Pancreas (tissue), 10 donors: ENCODE measurements at regions not wholly inside any gene's neighbourhood (a gene's known extent, or its start where the extent isn't known, plus 50 kb on each side); places are given as distances from the start of the nearest gene placed in this dataset.
A peak's percentile ranks its signal among the peaks of the same experiment; 100 is the strongest.

Source experiments
- ATAC-seq, 4 donors: fragments of 200-7000 bp; cut with Tn5 transposase; one replicate each; pipeline versions ENCODE4 v1.8.0 to v1.9.1; 2020; ENCODE audit warnings: mild to moderate bottlenecking in 4 of 4, moderate library complexity in 4 of 4
- DNase-seq, 6 donors: peaks; one replicate each; pipeline ENCODE4 v3.0.0-alpha.2; 2020
- FAIRE-seq: peaks from 2 replicates; lab custom pipeline; 2012; peaks lifted over from hg19 to GRCh38; lab: Jason Lieb, UNC
- H3K27ac ChIP-seq, 4 donors: fragments of 200-600 bp; sonication (generic); 1 replicate in 3 of 4; 2 replicates in 1 of 4; pipeline versions ENCODE4 v1.5.0 to v1.8.0; 2020
- H3K27me3 ChIP-seq, 4 donors: fragments of 200-600 bp; one replicate each; pipeline ENCODE4 v1.8.0; 2021
- H3K36me3 ChIP-seq, 3 donors: fragments of 200-600 bp; sonication (generic) in 1 of 3; one replicate each; pipeline versions ENCODE4 v1.5.0 to v1.8.0; 2020 to 2021
- H3K4me1 ChIP-seq, 3 donors: fragments of 200-600 bp; one replicate each; pipeline ENCODE4 v1.8.0; 2021
- H3K4me3 ChIP-seq, 4 donors: fragments of 200-600 bp; sonication (generic) in 2 of 4; one replicate each; pipeline versions ENCODE4 v1.5.0 to v1.8.0; 2020 to 2021
- H3K9me3 ChIP-seq, 4 donors: fragments of 200-600 bp; one replicate each; pipeline ENCODE4 v1.8.0; 2021
- CTCF ChIP-seq, 4 donors: fragments of 200-600 bp; sonication (generic) in 3 of 4; IDR thresholded peaks; one replicate each; pipeline versions ENCODE4 v1.5.0 to v1.8.0; 2021; ENCODE audit warnings: antibody characterized with exemption in 4 of 4
- WGBS, 2 donors: extraction: QIAGEN DNeasy Blood & Tissue Kit; methylation state at CpG; one replicate each; pipeline ENCODE4 v1.1.7; 2013; 5-methylcytosine and 5-hydroxymethylcytosine counted together
- intact Hi-C, 3 donors: fragments of 100-400 bp; cut with DNase I; formaldehyde crosslinking; loops; one replicate each; pipeline versions ENCODE4 v1.11.1 to v1.14.2; 2022
- donor health status: healthy with polysubstance abuse.
- donor health status: DM: no; HTN: no; CAD: no; lungs with moderate emphysema.
- donor health status: DM: no; HTN: no; CAD: no.
- donor health status: control.
- donor health status: control.
- donor health status: Bipolar disorder and iron deficiency.
- donor health status: DM: yes; HTN: yes; CAD: no.
- donor health status: DM: no; HTN: no; CAD: no.
- donor health status: DM: no; HTN: no; CAD: no.
- donor health status: DM: yes; HTN: yes; CAD: no.

GRCh38 chr1:39107341-39108290, 81.5 kb downstream of the NDUFS5 start:
- no peak for DNase-seq
- H3K4me1 ChIP-seq, result peaks cover 6 to 44% (median 10%) of the 10 kb centered on the region in 3 donors
- no peak for TF ChIP-seq CTCF (IDR thresholded peaks at IDR 0.05)
- intact Hi-C loops, result loop anchor here in 1 of 3 donors (10.0 kb wide), 1 partner anchor 267 kb away; no protein-coding TSS in a partner anchor
- ATAC-seq, result no peak
- no peaks in the 10 kb centered on the region for H3K36me3 ChIP-seq
- H3K27me3 ChIP-seq, result no peaks in the 10 kb centered on the region
- H3K27ac ChIP-seq, result peak overlapping the region; percentile 34 to 95 (median 88)
- peak overlapping the region in 2 of 4 donors; percentile 79 to 92 for H3K4me3 ChIP-seq
- WGBS, 2 donors, result 42 to 46% methylated on average over 8 of the region's 8 CpGs
- H3K9me3 ChIP-seq, result no peaks in the 10 kb centered on the region
- FAIRE-seq, result no peak

GRCh38 chr1:39109644-39110043, 83.5 kb downstream of the NDUFS5 start:
- intact Hi-C loops, result loop anchor here in 1 of 3 donors (10.0 kb wide), 1 partner anchor 265 kb away; no protein-coding TSS in a partner anchor
- TF ChIP-seq CTCF (IDR thresholded peaks at IDR 0.05), result no peak
- Histone ChIP-seq H3K36me3 (no peaks in the 10 kb centered on the region), H3K4me1 (peaks cover 6 to 40% (median 10%) of the 10 kb centered on the region in 3 donors), H3K27ac (no peak overlapping the region), H3K4me3 (no peak overlapping the region), H3K27me3 (no peaks in the 10 kb centered on the region), H3K9me3 (no peaks in the 10 kb centered on the region)
- FAIRE-seq (peak; percentile 5), DNase-seq (no peak), ATAC-seq (no peak)
- WGBS, 2 donors, result 71 to 83% methylated on average over 2 of the region's 2 CpGs

GRCh38 chr1:39110325-39110851, 84.2 kb downstream of the NDUFS5 start:
- H3K36me3 ChIP-seq, result no peaks in the 10 kb centered on the region
- 71 to 81% methylated on average over 3 of the region's 3 CpGs for WGBS, 2 donors
- DNase-seq (no peak), ATAC-seq (peak in 1 of 4 donors; percentile 22), FAIRE-seq (no peak)
- no peak for TF ChIP-seq CTCF (IDR thresholded peaks at IDR 0.05)
- intact Hi-C loops, result no loop called here
- H3K27ac ChIP-seq, result peak overlapping the region in 2 of 4 donors; percentile 48 to 57
- H3K4me1 ChIP-seq, result peaks cover 6 to 41% (median 10%) of the 10 kb centered on the region in 3 donors
- H3K9me3 ChIP-seq, result no peaks in the 10 kb centered on the region
- H3K27me3 ChIP-seq, result no peaks in the 10 kb centered on the region
- H3K4me3 ChIP-seq, result no peak overlapping the region

- 86 to 100% methylated on average over 1 of the region's 1 CpG for WGBS, 2 donors
- Histone ChIP-seq H3K36me3 (no peaks in the 10 kb centered on the region), H3K9me3 (no peaks in the 10 kb centered on the region), H3K27me3 (no peaks in the 10 kb centered on the region), H3K4me3 (no peak overlapping the region), H3K27ac (peak overlapping the region in 2 of 4 donors; percentile 48 to 57), H3K4me1 (peaks cover 6 to 46% (median 15%) of the 10 kb centered on the region in 3 donors)
- no peak for FAIRE-seq
- no peak for TF ChIP-seq CTCF (IDR thresholded peaks at IDR 0.05)
- ATAC-seq, result no peak
- DNase-seq, result no peak
- intact Hi-C loops, result no loop called here
These were observed 84.7 kb downstream of the NDUFS5 start for GRCh38 chr1:39110882-39111281.
